HG02642 (cell line): ENCODE measurements at regions not wholly inside any gene's neighbourhood (a gene's known extent, or its start where the extent isn't known, plus 50 kb on each side); places are given as distances from the start of the nearest gene placed in this dataset.
"Not testable (repeated sequence)": the region's sequence is repeated elsewhere in the genome, so short reads cannot be mapped to it uniquely, and the experiment has no call there.

Experiments
- ATAC-seq: cut with Tn5 transposase; IDR thresholded peaks from one replicate; pipeline ENCODE4 v1.9.1; 2021; ENCODE audit warnings: mild to moderate bottlenecking; ENCODE audit not compliant: unreplicated experiment, poor library complexity

GRCh38 chr5:21097661-21098060 is 1109.7 kb upstream of the CDH18 start:
- ATAC-seq: no peak

GRCh38 chr5:21094619-21095018 is 1106.6 kb upstream of the CDH18 start:
- no peak for ATAC-seq

DNA sequence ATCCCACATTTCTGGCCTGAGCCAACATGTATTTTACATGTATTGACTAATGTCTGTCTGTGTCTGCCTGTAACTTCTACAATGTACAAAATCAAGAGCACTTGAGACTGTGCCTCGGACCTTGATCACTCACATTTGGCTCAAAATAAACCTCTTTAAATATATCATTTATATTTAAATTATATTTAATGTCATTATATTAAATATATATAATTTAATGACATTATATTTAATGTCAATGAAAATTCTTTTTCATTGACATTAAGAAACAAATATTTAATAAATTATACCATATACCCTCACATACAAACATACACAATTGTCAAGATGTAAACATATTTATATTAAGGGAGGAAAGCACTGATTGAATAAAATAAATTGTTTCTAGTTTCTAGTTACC is 1099.8 kb upstream of the CDH18 start:
- no peak for ATAC-seq

DNA sequence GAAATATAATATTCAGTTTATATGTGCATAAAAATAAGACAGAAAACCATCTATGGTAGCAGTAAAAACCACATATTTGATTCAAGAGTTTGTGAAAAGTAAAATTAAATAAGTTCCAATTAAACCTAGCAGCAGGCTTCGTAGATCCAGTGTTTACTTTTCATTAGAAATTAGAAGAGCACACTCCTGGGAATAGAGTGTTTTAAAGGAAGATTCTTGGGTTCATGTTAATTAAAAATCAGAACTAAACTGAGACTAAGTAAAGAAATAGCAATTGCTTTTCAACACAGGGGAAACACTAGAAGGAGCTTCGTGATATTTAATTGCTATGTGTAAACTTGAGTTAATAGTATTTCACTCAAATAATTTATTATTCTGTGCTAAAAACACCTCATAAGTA is 1097.8 kb upstream of the CDH18 start:
- no peak for ATAC-seq

- no peak for ATAC-seq
Observed at GRCh38 chr5:21071986-21072385, 1084.0 kb upstream of the CDH18 start.

DNA sequence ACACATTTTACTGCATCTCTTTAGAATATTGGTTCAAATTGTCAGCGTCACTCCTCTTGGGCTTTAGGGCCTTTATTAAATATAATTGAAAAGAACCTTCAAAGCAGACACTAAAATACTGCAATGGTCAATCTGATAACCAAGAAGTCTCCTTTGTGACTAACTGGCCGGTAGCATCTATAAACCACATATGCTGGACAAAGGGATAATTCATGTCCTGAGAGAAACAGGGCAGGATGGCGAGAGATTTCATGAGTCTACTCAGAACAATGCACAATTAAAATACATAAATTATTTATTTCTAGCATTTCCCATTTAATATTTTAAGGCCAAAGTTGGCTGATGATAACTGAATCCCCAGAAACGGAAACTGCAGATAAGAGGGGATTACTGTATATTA is 1083.4 kb upstream of the CDH18 start:
- ATAC-seq: no peak

DNA sequence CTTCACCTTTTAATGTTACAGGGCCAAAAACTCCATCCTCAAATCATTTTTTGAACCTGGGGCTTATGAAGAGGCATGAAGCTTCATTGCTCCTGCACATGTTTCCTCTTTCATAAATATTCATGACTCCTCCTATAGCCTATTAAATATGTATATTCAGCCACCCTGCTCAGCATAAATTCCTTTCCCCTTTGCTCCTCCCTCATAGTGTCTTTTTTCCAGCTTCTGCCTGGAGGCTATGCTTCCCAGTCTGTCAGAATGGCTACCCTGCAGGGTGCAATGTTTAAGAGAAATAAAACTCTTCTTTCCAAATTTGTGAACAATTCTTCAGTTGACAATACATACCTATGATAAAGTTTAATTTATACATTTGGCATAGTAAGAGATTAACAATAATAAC is 1082.9 kb upstream of the CDH18 start:
- ATAC-seq: no peak

DNA sequence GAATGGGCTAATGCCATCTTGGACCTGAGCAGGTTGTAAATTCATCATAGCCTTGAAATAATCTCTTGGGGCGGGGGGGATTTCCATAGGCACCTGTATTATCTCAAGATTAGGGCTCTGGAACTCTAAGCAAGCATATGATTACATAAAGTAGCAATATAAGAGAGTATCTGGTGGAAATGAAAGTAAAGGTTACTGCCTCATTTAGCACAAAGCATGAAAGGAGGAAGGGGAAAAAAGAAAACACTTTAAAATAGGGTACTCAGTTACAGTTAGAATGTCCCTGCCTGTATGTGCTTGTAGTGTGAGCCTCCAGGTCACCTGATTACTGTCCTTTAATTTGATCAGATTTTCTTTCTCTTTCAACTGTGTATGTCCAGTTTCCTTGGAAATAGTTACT is 1079.7 kb upstream of the CDH18 start:
- no peak for ATAC-seq

- no peak for ATAC-seq
Observed at GRCh38 chr5:21063146-21063545, 1075.1 kb upstream of the CDH18 start.

DNA sequence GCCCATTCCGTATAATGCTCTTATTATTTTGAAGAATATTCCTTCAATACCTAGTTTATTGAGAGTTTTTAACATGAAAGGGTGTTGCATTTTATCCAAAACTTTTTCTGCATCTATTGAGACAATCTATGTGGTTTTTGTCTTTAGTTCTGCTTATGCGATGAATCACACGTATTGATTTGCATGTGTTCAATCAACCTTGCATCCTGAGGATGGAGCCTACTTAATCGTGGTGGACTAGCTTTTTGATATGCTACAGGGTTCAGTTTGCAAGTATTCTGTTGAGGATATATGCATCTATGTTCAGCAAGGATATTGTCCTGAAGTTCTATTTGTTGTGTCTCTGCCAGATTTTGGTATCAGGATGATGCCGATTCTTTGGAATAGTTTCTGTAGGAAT is 1070.3 kb upstream of the CDH18 start:
- peak; percentile 92 for ATAC-seq

- no peak for ATAC-seq
Observed at GRCh38 chr5:21051945-21052344, 1063.9 kb upstream of the CDH18 start.

GRCh38 chr5:21049901-21050300 is 1061.9 kb upstream of the CDH18 start:
- ATAC-seq: no peak

GRCh38 chr5:21030981-21031380 is 1043.0 kb upstream of the CDH18 start:
- ATAC-seq: no peak

GRCh38 chr5:21024966-21025365 is 1037.0 kb upstream of the CDH18 start:
- no peak for ATAC-seq

DNA sequence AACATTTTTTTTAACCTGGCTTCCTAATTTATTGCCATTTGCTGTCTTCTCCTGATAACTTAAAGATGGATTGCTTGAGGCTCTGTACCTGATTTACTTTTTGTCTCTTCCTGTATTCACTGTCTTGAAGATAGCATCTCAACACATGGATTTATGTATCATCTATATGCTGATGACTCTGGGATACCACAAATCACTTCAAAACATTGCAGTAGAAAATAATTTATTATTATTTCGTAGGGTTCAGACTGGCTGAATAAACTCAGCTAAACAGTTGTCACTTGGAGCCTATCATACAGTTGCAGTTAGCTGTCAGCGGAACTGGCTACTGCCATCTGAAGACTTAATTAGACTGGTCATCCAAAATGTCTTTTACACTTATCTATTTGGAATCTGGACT is 1025.2 kb upstream of the CDH18 start:
- ATAC-seq: no peak

GRCh38 chr5:21007781-21008180 is 1019.8 kb upstream of the CDH18 start:
- no peak for ATAC-seq

- not testable (repeated sequence) for ATAC-seq
Observed at GRCh38 chr5:20988933-20989332, 1000.9 kb upstream of the CDH18 start.

- ATAC-seq: no peak
Observed at GRCh38 chr5:20985754-20986153, 997.8 kb upstream of the CDH18 start.

DNA sequence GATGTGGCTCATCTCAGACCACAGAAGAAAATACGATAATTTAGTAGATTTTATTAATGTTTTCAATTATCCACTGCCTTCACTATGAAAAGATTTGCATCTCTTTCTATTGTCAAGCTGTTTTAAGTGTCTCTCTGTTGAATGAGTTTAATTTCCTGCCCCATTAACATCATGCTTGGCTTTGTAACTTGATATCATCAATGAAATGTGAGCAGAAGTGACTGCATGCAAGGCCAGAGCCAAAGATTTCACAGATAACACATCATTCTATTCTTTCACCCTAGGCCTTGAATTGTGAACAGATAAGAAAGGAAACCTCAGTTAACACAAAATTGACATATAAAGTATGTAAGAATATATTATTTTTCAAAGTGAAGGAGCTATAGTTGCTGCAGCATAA is 986.4 kb upstream of the CDH18 start:
- no peak for ATAC-seq

DNA sequence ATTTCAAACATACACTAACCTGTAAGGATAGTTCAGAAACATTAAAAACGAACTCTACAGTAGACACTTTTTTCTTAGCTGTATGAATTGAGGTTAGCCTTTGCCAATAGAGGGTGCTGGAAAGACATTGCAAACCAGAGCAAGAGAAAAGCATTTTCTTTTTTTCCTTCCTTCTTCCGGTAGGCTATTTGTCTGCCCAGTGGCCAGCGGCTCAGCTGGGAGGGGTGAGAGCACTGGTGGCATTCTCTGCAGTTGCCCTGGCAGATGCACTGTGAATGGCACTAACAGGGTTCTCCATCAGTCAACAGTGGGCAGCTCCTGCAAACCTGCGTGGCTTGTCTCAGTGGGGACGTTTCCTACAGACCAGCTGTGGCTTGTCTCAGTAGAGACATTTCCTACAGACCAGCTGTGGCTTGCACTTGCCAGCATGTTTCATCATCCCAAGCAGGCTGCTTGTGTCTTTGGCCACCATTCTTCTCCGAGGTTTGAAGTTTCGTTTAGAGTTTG is 984.5 kb upstream of the CDH18 start:
- ATAC-seq: peak; percentile 78

DNA sequence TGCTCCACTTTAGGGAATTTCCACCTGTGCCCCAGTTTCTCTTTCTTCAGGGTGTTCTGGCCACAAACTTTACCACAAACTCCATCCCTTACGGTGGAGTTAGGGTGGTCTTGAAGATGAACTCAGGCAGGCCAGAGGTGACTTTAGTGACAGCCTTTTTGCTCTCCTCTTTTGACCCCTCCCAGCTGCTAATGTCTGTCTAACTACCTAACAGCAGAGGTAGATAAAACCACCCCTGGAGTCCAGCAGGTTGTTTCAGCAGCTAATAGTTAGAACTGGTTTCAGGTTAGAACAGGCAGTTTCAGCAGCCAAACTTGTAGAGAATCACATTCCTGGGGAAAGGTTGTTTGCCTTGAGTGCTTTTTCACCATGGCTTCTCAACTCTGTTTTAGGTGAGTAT is 971.3 kb upstream of the CDH18 start:
- ATAC-seq: no peak

- ATAC-seq: no peak
Observed at GRCh38 chr5:20958641-20959040, 970.6 kb upstream of the CDH18 start.

DNA sequence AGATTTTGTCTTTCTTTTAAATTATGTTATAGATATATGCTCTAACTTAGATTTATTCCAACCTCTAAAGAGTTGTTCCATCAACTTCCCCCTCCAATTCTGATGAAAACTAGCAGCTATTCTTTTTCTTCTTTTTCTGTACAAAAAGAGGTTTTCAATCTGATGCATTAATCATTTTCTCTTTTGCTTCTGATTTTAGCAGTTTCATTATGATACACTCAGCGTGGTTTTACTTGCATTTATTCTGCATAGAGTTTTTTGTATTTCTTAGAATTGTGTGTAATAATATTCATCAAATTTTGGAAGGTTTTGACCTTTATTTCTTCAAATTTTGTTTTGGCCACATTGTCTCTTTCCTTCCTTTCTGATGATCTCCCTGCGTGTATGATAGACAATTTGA is 968.1 kb upstream of the CDH18 start:
- no peak for ATAC-seq
